ENCODE measurements at regions not wholly inside any gene's neighbourhood (a gene's known extent, or its start where the extent isn't known, plus 50 kb on each side); places are given as distances from the start of the nearest gene placed in this dataset.

DNA sequence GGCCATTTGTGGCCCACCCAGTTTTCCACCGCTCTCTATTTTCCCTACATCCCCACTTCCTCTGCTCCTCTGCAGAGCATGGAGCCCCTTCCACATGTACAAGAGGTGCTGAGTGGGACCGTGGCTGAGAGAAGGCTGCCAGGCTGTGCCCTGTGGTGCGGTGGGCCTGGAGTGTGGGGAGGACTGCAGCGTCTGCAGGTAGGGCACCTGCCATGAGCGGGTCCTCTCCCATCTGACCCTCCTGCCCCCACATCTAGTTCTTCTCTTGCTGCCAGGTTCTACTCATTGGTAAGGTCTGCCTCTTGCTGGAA, 145.6 kb upstream of the FAM20C start:
- H3K9me3 ChIP-seq (ENCODE audit: control extremely low read depth in 1 of 5, control insufficient read depth in 4 of 5, insufficient read depth in 2 of 5, low read depth in 1 of 5, low read length in 4 of 5): no peaks in the 10 kb centered on the region
- WGBS (ENCODE audit: insufficient coverage): 96% methylated on average over 5 of the region's 5 CpGs
- no peaks in the 10 kb centered on the region for H3K36me3 ChIP-seq (ENCODE audit: control insufficient read depth in 4 of 4, insufficient read depth in 4 of 4, low read length in 3 of 4)
- POLR2A ChIA-PET: no interaction called here
- no peaks in the 10 kb centered on the region for H3K4me1 ChIP-seq (ENCODE audit: control extremely low read depth in 1 of 4, control insufficient read depth in 4 of 4, insufficient read depth in 4 of 4, low read length in 3 of 4)
- H3K27me3 ChIP-seq (replicated peaks in 2 of 5; ENCODE audit: control insufficient read depth in 4 of 5, insufficient read depth in 5 of 5, low read length in 4 of 5): peaks cover 0 to 3% (median 2%) of the 10 kb centered on the region in 5 experiments
- H3K27ac ChIP-seq (ENCODE audit: insufficient read depth in 1 of 2, low read depth in 1 of 2, low read length in 2 of 2, poor library complexity in 1 of 2, severe bottlenecking in 2 of 2): no peak overlapping the region
- DNase-seq: no peak
- CTCF ChIA-PET: no interaction called here
- no peak overlapping the region for H3K4me3 ChIP-seq (ENCODE audit: control insufficient read depth in 1 of 7, extremely low read depth in 1 of 7, insufficient read depth in 4 of 7, low read depth in 2 of 7, low read length in 6 of 7)

DNA sequence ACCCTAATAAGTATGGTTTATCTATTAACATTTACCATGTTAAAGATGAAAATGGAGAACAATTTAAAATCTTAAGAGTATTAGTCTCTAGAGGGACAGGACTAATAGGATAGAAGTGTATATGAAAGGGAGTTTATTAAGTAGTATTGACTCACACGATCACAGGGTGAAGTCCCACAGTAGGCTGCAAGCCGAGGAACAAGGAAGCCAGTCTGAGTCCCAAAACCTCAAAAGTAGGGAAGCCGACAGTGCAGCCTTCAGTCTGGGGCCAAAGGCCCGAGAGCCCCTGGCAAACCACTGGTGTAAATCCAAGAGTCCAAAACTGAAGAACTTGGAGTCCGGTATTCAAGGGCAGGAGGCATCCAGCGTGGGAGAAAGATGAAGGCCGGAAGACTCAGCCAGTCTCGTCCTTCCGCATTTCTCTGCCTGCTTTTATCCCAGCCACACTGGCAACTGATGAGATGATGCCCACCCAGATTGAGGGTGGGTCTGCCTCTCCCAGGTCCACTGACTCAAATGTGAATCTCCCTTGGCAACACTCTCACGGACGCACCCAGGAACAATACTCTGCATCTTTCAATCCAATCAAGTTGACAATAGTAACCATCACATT, 140.8 kb upstream of the FAM20C start:
- CTCF ChIA-PET: no interaction called here
- DNase-seq: no peak
- no peaks in the 10 kb centered on the region for H3K27me3 ChIP-seq (replicated peaks in 2 of 5; ENCODE audit: control insufficient read depth in 4 of 5, insufficient read depth in 5 of 5, low read length in 4 of 5)
- H3K4me1 ChIP-seq (ENCODE audit: control extremely low read depth in 1 of 4, control insufficient read depth in 4 of 4, insufficient read depth in 4 of 4, low read length in 3 of 4): no peaks in the 10 kb centered on the region
- WGBS (ENCODE audit: insufficient coverage): 96% methylated on average over 9 of the region's 11 CpGs
- POLR2A ChIA-PET: no interaction called here
- H3K36me3 ChIP-seq (ENCODE audit: control insufficient read depth in 4 of 4, insufficient read depth in 4 of 4, low read length in 3 of 4): no peaks in the 10 kb centered on the region
- H3K4me3 ChIP-seq (ENCODE audit: control insufficient read depth in 1 of 7, extremely low read depth in 1 of 7, insufficient read depth in 4 of 7, low read depth in 2 of 7, low read length in 6 of 7): no peak overlapping the region
- no peaks in the 10 kb centered on the region for H3K9me3 ChIP-seq (ENCODE audit: control extremely low read depth in 1 of 5, control insufficient read depth in 4 of 5, insufficient read depth in 2 of 5, low read depth in 1 of 5, low read length in 4 of 5)
- no peak overlapping the region for H3K27ac ChIP-seq (ENCODE audit: insufficient read depth in 1 of 2, low read depth in 1 of 2, low read length in 2 of 2, poor library complexity in 1 of 2, severe bottlenecking in 2 of 2)

DNA sequence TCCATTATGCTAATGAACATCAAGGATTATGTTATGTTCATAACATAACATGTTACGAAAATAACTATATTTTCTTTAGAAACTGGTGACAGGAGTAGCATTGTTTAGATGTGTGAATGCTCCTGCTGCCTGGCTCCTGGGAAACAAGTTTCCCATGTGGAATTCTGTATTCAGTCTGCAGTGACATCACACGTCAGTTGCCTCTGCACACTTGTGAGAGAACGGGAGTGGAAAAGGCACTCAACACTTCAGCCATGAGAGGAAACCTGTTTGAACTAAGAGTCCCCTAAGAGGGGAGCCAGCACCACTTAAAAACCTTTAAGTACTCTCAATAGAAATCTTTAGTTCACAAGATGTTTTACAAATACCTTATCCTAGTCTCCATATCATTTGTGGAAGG, 140.3 kb upstream of the FAM20C start:
- Histone ChIP-seq H3K36me3 (ENCODE audit: control insufficient read depth in 4 of 4, insufficient read depth in 4 of 4, low read length in 3 of 4) (no peaks in the 10 kb centered on the region), H3K27ac (ENCODE audit: insufficient read depth in 1 of 2, low read depth in 1 of 2, low read length in 2 of 2, poor library complexity in 1 of 2, severe bottlenecking in 2 of 2) (no peak overlapping the region), H3K9me3 (ENCODE audit: control extremely low read depth in 1 of 5, control insufficient read depth in 4 of 5, insufficient read depth in 2 of 5, low read depth in 1 of 5, low read length in 4 of 5) (no peaks in the 10 kb centered on the region), H3K27me3 (replicated peaks in 2 of 5; ENCODE audit: control insufficient read depth in 4 of 5, insufficient read depth in 5 of 5, low read length in 4 of 5) (no peaks in the 10 kb centered on the region), H3K4me1 (ENCODE audit: control extremely low read depth in 1 of 4, control insufficient read depth in 4 of 4, insufficient read depth in 4 of 4, low read length in 3 of 4) (no peaks in the 10 kb centered on the region), H3K4me3 (ENCODE audit: control insufficient read depth in 1 of 7, extremely low read depth in 1 of 7, insufficient read depth in 4 of 7, low read depth in 2 of 7, low read length in 6 of 7) (no peak overlapping the region)
- DNase-seq: no peak
- CTCF ChIA-PET: no interaction called here
- POLR2A ChIA-PET: no interaction called here
- WGBS (ENCODE audit: insufficient coverage): 100% methylated on average over 3 of the region's 3 CpGs

DNA sequence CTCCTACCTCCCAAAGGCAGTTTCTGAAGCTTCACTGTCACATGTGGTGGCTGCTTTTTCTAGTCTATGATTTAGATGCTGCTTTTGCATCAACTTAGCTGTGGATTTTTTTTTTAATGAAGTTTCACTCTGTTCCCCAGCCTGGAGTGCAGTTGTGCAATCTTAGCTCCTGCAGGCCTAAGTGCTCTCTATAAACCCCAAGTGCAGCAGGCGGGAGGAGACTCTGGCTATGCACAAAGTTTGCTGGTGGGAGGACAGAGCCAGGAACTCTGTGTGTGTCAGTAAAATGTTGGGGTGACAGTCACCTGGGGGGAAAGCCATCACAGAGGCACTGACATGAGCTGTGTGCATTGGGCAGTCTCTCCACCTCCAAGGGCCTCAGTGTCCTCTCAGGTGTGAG, 138.8 kb upstream of the FAM20C start:
- WGBS (ENCODE audit: insufficient coverage): 100% methylated on average over 1 of the region's 1 CpG
- Histone ChIP-seq H3K4me3 (ENCODE audit: control insufficient read depth in 1 of 7, extremely low read depth in 1 of 7, insufficient read depth in 4 of 7, low read depth in 2 of 7, low read length in 6 of 7) (no peak overlapping the region), H3K9me3 (ENCODE audit: control extremely low read depth in 1 of 5, control insufficient read depth in 4 of 5, insufficient read depth in 2 of 5, low read depth in 1 of 5, low read length in 4 of 5) (no peaks in the 10 kb centered on the region), H3K27me3 (replicated peaks in 2 of 5; ENCODE audit: control insufficient read depth in 4 of 5, insufficient read depth in 5 of 5, low read length in 4 of 5) (no peaks in the 10 kb centered on the region), H3K27ac (ENCODE audit: insufficient read depth in 1 of 2, low read depth in 1 of 2, low read length in 2 of 2, poor library complexity in 1 of 2, severe bottlenecking in 2 of 2) (no peak overlapping the region), H3K4me1 (ENCODE audit: control extremely low read depth in 1 of 4, control insufficient read depth in 4 of 4, insufficient read depth in 4 of 4, low read length in 3 of 4) (no peaks in the 10 kb centered on the region), H3K36me3 (ENCODE audit: control insufficient read depth in 4 of 4, insufficient read depth in 4 of 4, low read length in 3 of 4) (no peaks in the 10 kb centered on the region)
- ChIA-PET POLR2A (no interaction called here), CTCF (interaction anchor here (1.2 kb wide), 1 partner anchor 11 kb away, joined by 3 read pairs; no protein-coding TSS in a partner anchor)
- no peak for DNase-seq

DNA sequence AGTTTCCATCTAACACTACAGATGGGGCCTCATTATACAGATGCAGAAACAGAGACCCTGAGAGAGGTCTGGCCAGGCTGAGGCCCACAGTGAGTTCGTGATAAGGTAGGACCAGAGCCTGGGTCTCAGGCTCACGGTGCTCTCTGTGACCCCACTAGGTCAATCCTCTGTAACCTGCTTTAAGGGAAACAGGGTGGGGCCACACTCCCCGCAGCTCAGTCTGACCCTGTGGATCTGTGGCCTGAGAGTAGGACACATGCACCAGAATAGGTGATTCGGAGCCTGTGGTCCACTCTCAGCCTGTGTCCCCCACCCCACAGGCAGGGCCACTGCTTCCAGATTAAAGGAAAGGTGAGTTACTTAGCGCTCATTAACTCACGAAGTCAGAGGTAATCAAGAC, 137.8 kb upstream of the FAM20C start:
- DNase-seq: no peak
- no peaks in the 10 kb centered on the region for H3K4me1 ChIP-seq (ENCODE audit: control extremely low read depth in 1 of 4, control insufficient read depth in 4 of 4, insufficient read depth in 4 of 4, low read length in 3 of 4)
- no peaks in the 10 kb centered on the region for H3K36me3 ChIP-seq (ENCODE audit: control insufficient read depth in 4 of 4, insufficient read depth in 4 of 4, low read length in 3 of 4)
- no peaks in the 10 kb centered on the region for H3K9me3 ChIP-seq (ENCODE audit: control extremely low read depth in 1 of 5, control insufficient read depth in 4 of 5, insufficient read depth in 2 of 5, low read depth in 1 of 5, low read length in 4 of 5)
- H3K27me3 ChIP-seq (replicated peaks in 2 of 5; ENCODE audit: control insufficient read depth in 4 of 5, insufficient read depth in 5 of 5, low read length in 4 of 5): no peaks in the 10 kb centered on the region
- POLR2A ChIA-PET: no interaction called here
- 98% methylated on average over 6 of the region's 6 CpGs for WGBS (ENCODE audit: insufficient coverage)
- H3K27ac ChIP-seq (ENCODE audit: insufficient read depth in 1 of 2, low read depth in 1 of 2, low read length in 2 of 2, poor library complexity in 1 of 2, severe bottlenecking in 2 of 2): no peak overlapping the region
- CTCF ChIA-PET: no interaction called here
- H3K4me3 ChIP-seq (ENCODE audit: control insufficient read depth in 1 of 7, extremely low read depth in 1 of 7, insufficient read depth in 4 of 7, low read depth in 2 of 7, low read length in 6 of 7): no peak overlapping the region

DNA sequence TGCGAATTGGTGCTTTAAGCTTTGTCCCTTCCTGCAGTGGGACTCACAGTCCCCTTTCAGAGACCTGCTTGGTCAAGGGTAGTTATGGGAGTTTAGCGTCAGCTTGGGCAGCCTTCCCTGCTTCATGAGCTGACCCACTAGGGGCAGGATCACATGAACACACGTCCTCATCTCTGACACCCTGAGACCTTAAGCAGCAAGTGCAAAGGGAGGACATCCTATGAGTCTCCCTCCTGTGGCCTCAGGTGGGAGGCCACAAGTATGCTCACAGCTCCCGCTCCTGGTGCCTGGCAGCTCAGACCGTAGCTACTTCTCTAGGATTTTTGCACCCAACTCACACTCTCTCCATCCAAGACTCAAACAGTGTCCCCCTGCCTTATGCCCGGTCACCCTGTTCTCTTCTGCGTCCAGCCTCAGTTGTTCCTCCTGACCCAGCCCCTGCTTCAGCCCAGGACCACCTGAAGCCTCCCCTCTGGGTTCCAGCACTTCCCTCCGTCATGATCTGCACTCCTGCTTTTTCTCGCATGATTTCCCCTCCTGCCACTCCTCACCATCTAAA, 136.6 kb upstream of the FAM20C start:
- no peaks in the 10 kb centered on the region for H3K4me1 ChIP-seq (ENCODE audit: control extremely low read depth in 1 of 4, control insufficient read depth in 4 of 4, insufficient read depth in 4 of 4, low read length in 3 of 4)
- H3K9me3 ChIP-seq (ENCODE audit: control extremely low read depth in 1 of 5, control insufficient read depth in 4 of 5, insufficient read depth in 2 of 5, low read depth in 1 of 5, low read length in 4 of 5): no peaks in the 10 kb centered on the region
- ChIA-PET CTCF (no interaction called here), POLR2A (no interaction called here)
- no peak overlapping the region for H3K27ac ChIP-seq (ENCODE audit: insufficient read depth in 1 of 2, low read depth in 1 of 2, low read length in 2 of 2, poor library complexity in 1 of 2, severe bottlenecking in 2 of 2)
- no peaks in the 10 kb centered on the region for H3K27me3 ChIP-seq (replicated peaks in 2 of 5; ENCODE audit: control insufficient read depth in 4 of 5, insufficient read depth in 5 of 5, low read length in 4 of 5)
- H3K36me3 ChIP-seq (ENCODE audit: control insufficient read depth in 4 of 4, insufficient read depth in 4 of 4, low read length in 3 of 4): no peaks in the 10 kb centered on the region
- WGBS (ENCODE audit: insufficient coverage): 90% methylated on average over 7 of the region's 9 CpGs
- DNase-seq: no peak
- H3K4me3 ChIP-seq (ENCODE audit: control insufficient read depth in 1 of 7, extremely low read depth in 1 of 7, insufficient read depth in 4 of 7, low read depth in 2 of 7, low read length in 6 of 7): no peak overlapping the region

DNA sequence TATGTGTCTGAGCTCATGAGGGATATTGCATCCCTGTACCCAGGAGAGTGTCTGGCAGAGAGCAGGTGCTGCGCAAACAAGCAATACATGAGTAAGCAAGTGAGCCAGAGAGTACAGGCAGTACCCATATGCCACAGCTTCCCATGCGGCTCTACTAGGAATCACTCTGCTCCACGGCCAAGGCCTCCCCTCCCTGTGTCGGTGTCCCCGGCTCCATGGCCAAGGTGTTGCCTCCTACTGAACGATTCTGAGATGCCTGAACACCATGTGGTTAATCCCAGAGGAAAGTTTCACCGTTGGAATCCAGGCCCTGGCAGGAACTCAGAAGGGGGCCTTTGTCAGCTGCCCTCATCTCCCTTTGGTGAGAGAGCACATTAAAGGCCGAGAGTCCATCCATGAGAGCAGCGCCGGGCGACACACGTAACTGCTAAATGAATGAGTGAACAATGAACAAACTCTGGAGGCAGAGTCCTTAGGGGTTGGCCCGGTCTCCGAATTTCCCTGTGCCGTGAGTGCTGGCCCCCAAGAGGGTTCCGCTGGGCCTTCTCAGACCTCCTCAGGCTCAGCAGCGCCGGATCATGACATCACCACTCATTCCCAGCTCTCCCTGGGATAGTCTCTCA, 136.0 kb upstream of the FAM20C start:
- Histone ChIP-seq H3K9me3 (ENCODE audit: control extremely low read depth in 1 of 5, control insufficient read depth in 4 of 5, insufficient read depth in 2 of 5, low read depth in 1 of 5, low read length in 4 of 5) (no peaks in the 10 kb centered on the region), H3K27ac (ENCODE audit: insufficient read depth in 1 of 2, low read depth in 1 of 2, low read length in 2 of 2, poor library complexity in 1 of 2, severe bottlenecking in 2 of 2) (no peak overlapping the region), H3K4me1 (ENCODE audit: control extremely low read depth in 1 of 4, control insufficient read depth in 4 of 4, insufficient read depth in 4 of 4, low read length in 3 of 4) (no peaks in the 10 kb centered on the region), H3K36me3 (ENCODE audit: control insufficient read depth in 4 of 4, insufficient read depth in 4 of 4, low read length in 3 of 4) (no peaks in the 10 kb centered on the region), H3K4me3 (ENCODE audit: control insufficient read depth in 1 of 7, extremely low read depth in 1 of 7, insufficient read depth in 4 of 7, low read depth in 2 of 7, low read length in 6 of 7) (no peak overlapping the region), H3K27me3 (replicated peaks in 2 of 5; ENCODE audit: control insufficient read depth in 4 of 5, insufficient read depth in 5 of 5, low read length in 4 of 5) (no peaks in the 10 kb centered on the region)
- CTCF ChIA-PET: no interaction called here
- WGBS (ENCODE audit: insufficient coverage): 96% methylated on average over 18 of the region's 18 CpGs
- POLR2A ChIA-PET: no interaction called here
- DNase-seq: no peak
